Endothelial cell of umbilical vein (primary cell): ENCODE measurements at regions not wholly inside any gene's neighbourhood (a gene's known extent, or its start where the extent isn't known, plus 50 kb on each side); places are given as distances from the start of the nearest gene placed in this dataset.

Experiments
- BruUV-seq: library from RNA; stranded (reverse); fragments of 400-500 nt; replicated peaks from 2 replicates; lab custom pipeline; 2021; lab: Mats Ljungman, UMichigan
- CTCF ChIA-PET: fragments of 300-600, 350-600 bp; sonication (Branson Sonifier 250); formaldehyde crosslinking; loops from one replicate; lab custom pipeline; 2021; ENCODE audit warnings: antibody characterized with exemption, inconsistent platforms; lab: Charles Lee
- POLR2A ChIA-PET: fragments of 300-600, 350-600 bp; sonication (Branson Sonifier 250); formaldehyde crosslinking; loops from one replicate; lab custom pipeline; 2021; ENCODE audit warnings: antibody characterized with exemption, inconsistent platforms; lab: Charles Lee
- DNase-seq: peaks from one replicate; pipeline ENCODE4 v3.0.0-alpha.2; 2011; ENCODE audit warnings: low read depth, low spot score
- FAIRE-seq: peaks from 2 replicates; lab custom pipeline; 2011; peaks lifted over from hg19 to GRCh38; lab: Jason Lieb, UNC
- H2AFZ ChIP-seq: 2 replicates; pipeline ENCODE4 v1.6.0; 2012; ENCODE audit warnings: low read depth, low read length, control low read depth, inconsistent platforms
- H3K27ac ChIP-seq: 2 replicates; pipeline ENCODE4 v1.5.1; 2011; ENCODE audit warnings: low read depth, mild to moderate bottlenecking, control low read depth, low read length, moderate library complexity; ENCODE audit not compliant: insufficient read depth
- H3K27me3 ChIP-seq, 2 experiments: 2 replicates each; pipeline versions ENCODE4 v1.6.0 to v1.6.1; 2011; ENCODE audit warnings: low read length in 2 of 2, mixed read lengths in 1 of 2; ENCODE audit not compliant: control insufficient read depth in 2 of 2, insufficient read depth in 2 of 2
- H3K36me3 ChIP-seq, 2 experiments: 2 replicates in 1 of 2; 3 replicates in 1 of 2; pipeline ENCODE4 v1.5.1; 2011; ENCODE audit warnings: low read length in 2 of 2, mild to moderate bottlenecking in 1 of 2, moderate library complexity in 1 of 2; ENCODE audit not compliant: control insufficient read depth in 2 of 2, insufficient read depth in 2 of 2; ENCODE audit errors: extremely low read depth in 1 of 2
- H3K4me1 ChIP-seq: 3 replicates; pipeline ENCODE4 v1.5.1; 2011; ENCODE audit warnings: mild to moderate bottlenecking, low read length; ENCODE audit not compliant: control insufficient read depth, insufficient read depth; ENCODE audit errors: extremely low read depth
- H3K4me2 ChIP-seq: 2 replicates; pipeline ENCODE4 v1.6.1; 2011; ENCODE audit warnings: low read length, control low read depth, mixed read lengths; ENCODE audit not compliant: insufficient read depth
- H3K4me3 ChIP-seq, 3 experiments: fragments of 200-600 bp in 1 of 3; sonication (generic), shearing (Covaris generic) in 1 of 3; replicated peaks in 1 of 3; 2 replicates each; pipeline ENCODE4 v1.5.1; 2011 to 2016; ENCODE audit warnings: control low read depth in 3 of 3, low read length in 3 of 3, mild to moderate bottlenecking in 2 of 3, inconsistent platforms in 1 of 3, low read depth in 1 of 3, moderate library complexity in 1 of 3; ENCODE audit not compliant: insufficient read depth in 1 of 3
- H3K79me2 ChIP-seq: 2 replicates; pipeline ENCODE4 v1.6.0; 2012; ENCODE audit warnings: low read length, inconsistent platforms; ENCODE audit not compliant: control insufficient read depth, insufficient read depth
- H3K9ac ChIP-seq: replicated peaks from 2 replicates; pipeline ENCODE3; 2011; ENCODE audit warnings: low read length, control low read depth; ENCODE audit not compliant: insufficient read depth; ENCODE audit errors: extremely low read depth
- H3K9me1 ChIP-seq: replicated peaks from 3 replicates; pipeline ENCODE4 v1.6.0; 2011; ENCODE audit warnings: mild to moderate bottlenecking, low read length; ENCODE audit not compliant: control insufficient read depth, insufficient read depth; ENCODE audit errors: extremely low read depth
- H3K9me3 ChIP-seq: replicated peaks from 2 replicates; pipeline ENCODE4 v1.5.1; 2012; ENCODE audit warnings: low read length, inconsistent platforms; ENCODE audit not compliant: control insufficient read depth, insufficient read depth
- H4K20me1 ChIP-seq: replicated peaks from 2 replicates; pipeline ENCODE3; 2011; ENCODE audit warnings: mild to moderate bottlenecking, low read length; ENCODE audit not compliant: control insufficient read depth, insufficient read depth; ENCODE audit errors: extremely low read depth
- EZH2 ChIP-seq: IDR thresholded peaks from 2 replicates; pipeline ENCODE4 v1.6.1; 2012; ENCODE audit warnings: borderline replicate concordance, low read depth, mild to moderate bottlenecking, moderate library complexity, low read length, inconsistent platforms; ENCODE audit not compliant: severe bottlenecking
- FOS ChIP-seq: IDR thresholded peaks from 2 replicates; pipeline ENCODE4 v1.6.1; 2011; ENCODE audit warnings: mild to moderate bottlenecking, low read length, moderate library complexity, borderline replicate concordance; ENCODE audit not compliant: insufficient read depth
- GATA2 ChIP-seq: IDR thresholded peaks from 2 replicates; pipeline ENCODE4 v1.7.0; 2011; ENCODE audit warnings: low read depth, mild to moderate bottlenecking, moderate library complexity, mixed read lengths, low read length; ENCODE audit not compliant: insufficient read length, insufficient read depth
- JUN ChIP-seq: IDR thresholded peaks from 2 replicates; pipeline ENCODE4 v1.6.1; 2011; ENCODE audit warnings: borderline replicate concordance, low read depth; ENCODE audit not compliant: insufficient read length, insufficient read depth
- MAX ChIP-seq: IDR thresholded peaks from 2 replicates; pipeline ENCODE4 v1.6.1; 2011; ENCODE audit not compliant: insufficient read depth, insufficient read length
- MYC ChIP-seq: IDR thresholded peaks from one replicate; pipeline ENCODE4 v1.6.1; 2011; ENCODE audit warnings: mild to moderate bottlenecking, low read depth, low read length
- POLR2A ChIP-seq: IDR thresholded peaks from 2 replicates; pipeline ENCODE4 v1.6.1; 2012; ENCODE audit warnings: low read depth, mild to moderate bottlenecking, control low read depth, low read length
- POLR2AphosphoS5 ChIP-seq: IDR thresholded peaks from 2 replicates; pipeline ENCODE4 v1.6.1; 2012; ENCODE audit warnings: low read depth, mild to moderate bottlenecking, control low read depth, low read length, moderate library complexity; ENCODE audit not compliant: insufficient read depth
- dilution Hi-C: fragments of 300-500 bp; cut with MboI; formaldehyde crosslinking; loops from one replicate; pipeline ENCODE4 v1.15.0; 2019; ENCODE audit warnings: low sequenced_read_pairs; ENCODE audit not compliant: extremely low pct_ligation_motif_present
- intact Hi-C: fragments of 100-400 bp; cut with micrococcal nuclease; formaldehyde crosslinking; loops from one replicate; pipeline ENCODE4 v1.10.0; 2022
- TF ChIP-seq, protein P1 (sequence below), 2 donors: IDR thresholded peaks; 1 replicate in 1 of 2; 2 replicates in 1 of 2; pipeline ENCODE4 v1.5.1; 2011; ENCODE audit warnings: low read length in 2 of 2, mild to moderate bottlenecking in 2 of 2, moderate library complexity in 2 of 2, control low read depth in 1 of 2, inconsistent platforms in 1 of 2, low read depth in 1 of 2; ENCODE audit not compliant: insufficient read depth in 1 of 2; ENCODE audit errors: extremely low read depth in 1 of 2

DNA sequence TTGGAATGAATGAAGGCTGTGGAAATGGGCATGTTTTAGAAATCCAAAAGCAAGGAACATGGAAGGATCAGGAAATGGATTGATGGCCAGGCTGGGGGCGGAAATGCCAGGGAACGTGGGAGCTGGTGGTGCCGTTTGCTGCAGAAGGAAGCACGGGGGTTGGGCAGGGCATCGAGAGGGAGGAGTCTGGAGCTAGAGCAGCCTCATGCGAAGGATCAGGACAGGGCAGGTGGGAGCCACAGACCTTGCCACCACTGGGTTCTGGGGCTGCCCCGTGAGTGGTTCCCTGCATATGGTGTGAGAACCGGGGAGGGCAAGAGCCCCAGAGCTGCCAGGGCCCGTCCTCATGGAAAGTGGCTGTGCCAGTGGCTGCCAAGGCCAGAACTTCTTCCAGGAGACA is 193.8 kb upstream of the ZNF32 start:
- Histone ChIP-seq H3K4me2 (no peak overlapping the region), H2AFZ (no peak overlapping the region), H3K36me3 (no peaks in the 10 kb centered on the region), H3K4me3 (no peak overlapping the region), H3K9me3 (no peaks in the 10 kb centered on the region), H4K20me1 (no peaks in the 10 kb centered on the region), H3K27ac (no peak overlapping the region), H3K4me1 (peaks cover 17% of the 10 kb centered on the region), H3K9me1 (no peaks in the 10 kb centered on the region), H3K27me3 (peaks cover 4% of the 10 kb centered on the region in 2 experiments), H3K79me2 (no peaks in the 10 kb centered on the region), H3K9ac (no peak overlapping the region)
- no peak for DNase-seq
- intact Hi-C loops: no loop called here
- BruUV-seq: no TSS peak
- POLR2A ChIA-PET: no interaction called here
- TF ChIP-seq FOS (no peak), EZH2 (no peak), MYC (no peak), POLR2A (no peak), JUN (no peak), MAX (no peak), GATA2 (no peak), POLR2AphosphoS5 (no peak)
- TF ChIP-seq, protein P1, sequence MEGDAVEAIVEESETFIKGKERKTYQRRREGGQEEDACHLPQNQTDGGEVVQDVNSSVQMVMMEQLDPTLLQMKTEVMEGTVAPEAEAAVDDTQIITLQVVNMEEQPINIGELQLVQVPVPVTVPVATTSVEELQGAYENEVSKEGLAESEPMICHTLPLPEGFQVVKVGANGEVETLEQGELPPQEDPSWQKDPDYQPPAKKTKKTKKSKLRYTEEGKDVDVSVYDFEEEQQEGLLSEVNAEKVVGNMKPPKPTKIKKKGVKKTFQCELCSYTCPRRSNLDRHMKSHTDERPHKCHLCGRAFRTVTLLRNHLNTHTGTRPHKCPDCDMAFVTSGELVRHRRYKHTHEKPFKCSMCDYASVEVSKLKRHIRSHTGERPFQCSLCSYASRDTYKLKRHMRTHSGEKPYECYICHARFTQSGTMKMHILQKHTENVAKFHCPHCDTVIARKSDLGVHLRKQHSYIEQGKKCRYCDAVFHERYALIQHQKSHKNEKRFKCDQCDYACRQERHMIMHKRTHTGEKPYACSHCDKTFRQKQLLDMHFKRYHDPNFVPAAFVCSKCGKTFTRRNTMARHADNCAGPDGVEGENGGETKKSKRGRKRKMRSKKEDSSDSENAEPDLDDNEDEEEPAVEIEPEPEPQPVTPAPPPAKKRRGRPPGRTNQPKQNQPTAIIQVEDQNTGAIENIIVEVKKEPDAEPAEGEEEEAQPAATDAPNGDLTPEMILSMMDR (IDR thresholded peaks at IDR 0.05; ENCODE audit: extremely low read depth in 1 of 2, insufficient read depth in 1 of 2, low read depth in 1 of 2, low read length in 2 of 2): no peak
- dilution Hi-C loops: no loop called here
- no peak for FAIRE-seq
- CTCF ChIA-PET: no interaction called here
